Suprapubic skin (tissue), 4 donors: ENCODE measurements at regions not wholly inside any gene's neighbourhood (a gene's known extent, or its start where the extent isn't known, plus 50 kb on each side); places are given as distances from the start of the nearest gene placed in this dataset.

ENCODE experiments used
- DNase-seq, 2 donors: peaks; one replicate each; pipeline ENCODE4 v3.0.0-alpha.2; 2019; ENCODE audit warnings: low spot score in 2 of 2
- H3K27ac ChIP-seq: fragments of 200-600 bp; sonication (generic); one replicate; pipeline ENCODE4 v1.5.1; 2019
- H3K27me3 ChIP-seq: fragments of 200-600 bp; sonication (generic); one replicate; pipeline ENCODE4 v1.5.1; 2019
- H3K36me3 ChIP-seq: fragments of 200-600 bp; sonication (generic); one replicate; pipeline ENCODE4 v1.5.1; 2019
- H3K4me1 ChIP-seq: fragments of 200-600 bp; sonication (generic); one replicate; pipeline ENCODE4 v1.5.1; 2019
- H3K4me3 ChIP-seq: fragments of 200-600 bp; sonication (generic); one replicate; pipeline ENCODE4 v1.5.1; 2019; ENCODE audit warnings: mild to moderate bottlenecking
- H3K9me3 ChIP-seq: fragments of 200-600 bp; sonication (generic); one replicate; pipeline ENCODE4 v1.5.1; 2019
- CTCF ChIP-seq, 2 donors: fragments of 200-600 bp in 1 of 2; fragments of 450-650 bp in 1 of 2; sonication (generic) in 1 of 2; IDR thresholded peaks; one replicate each; pipeline ENCODE4 v1.5.1; 2016 to 2019; ENCODE audit warnings: antibody characterized with exemption in 2 of 2, mild to moderate bottlenecking in 1 of 2, moderate library complexity in 1 of 2
- EP300 ChIP-seq: sonication (generic); formaldehyde crosslinking; IDR thresholded peaks from one replicate; pipeline ENCODE4 v1.6.1; 2017; ENCODE audit warnings: antibody characterized with exemption
- POLR2A ChIP-seq, 2 donors: fragments of 450-650 bp; IDR thresholded peaks; one replicate each; pipeline ENCODE4 v1.6.1; 2017; ENCODE audit warnings: antibody characterized with exemption in 2 of 2, mild to moderate bottlenecking in 2 of 2, moderate library complexity in 2 of 2
- POLR2AphosphoS5 ChIP-seq, 3 donors: sonication (generic); formaldehyde crosslinking; IDR thresholded peaks; one replicate each; pipeline ENCODE4 v1.6.1; 2017; ENCODE audit warnings: antibody characterized with exemption in 3 of 3
- WGBS: methylation state at CpG from one replicate; pipeline ENCODE4 v1.1.5; 2018; 5-methylcytosine and 5-hydroxymethylcytosine counted together

- TF ChIP-seq CTCF (IDR thresholded peaks at IDR 0.05): no peak
- no peak for TF ChIP-seq POLR2AphosphoS5 (IDR thresholded peaks at IDR 0.05)
- no peak for TF ChIP-seq POLR2A (IDR thresholded peaks at IDR 0.05)
- no peak for TF ChIP-seq EP300
- no peaks in the 10 kb centered on the region for H3K9me3 ChIP-seq
- no peak for DNase-seq
- no peak overlapping the region for H3K4me3 ChIP-seq
- no peaks in the 10 kb centered on the region for H3K27me3 ChIP-seq
- H3K27ac ChIP-seq: no peak overlapping the region
- peaks cover 27% of the 10 kb centered on the region for H3K4me1 ChIP-seq
- 53% methylated on average over 1 of the region's 1 CpG for WGBS
- H3K36me3 ChIP-seq: no peaks in the 10 kb centered on the region
These were observed 277.9 kb upstream of the E2F7 start for GRCh38 chr12:77343291-77343690.

- no peak overlapping the region for H3K4me3 ChIP-seq
- 43% methylated on average over 2 of the region's 2 CpGs for WGBS
- TF ChIP-seq POLR2AphosphoS5 (IDR thresholded peaks at IDR 0.05) (no peak), POLR2A (IDR thresholded peaks at IDR 0.05) (no peak), EP300 (no peak), CTCF (IDR thresholded peaks at IDR 0.05) (no peak)
- H3K27ac ChIP-seq: no peak overlapping the region
- H3K9me3 ChIP-seq: no peaks in the 10 kb centered on the region
- no peaks in the 10 kb centered on the region for H3K36me3 ChIP-seq
- no peak for DNase-seq
- H3K4me1 ChIP-seq: peaks cover 24% of the 10 kb centered on the region
- H3K27me3 ChIP-seq: no peaks in the 10 kb centered on the region
These were observed 276.9 kb upstream of the E2F7 start for GRCh38 chr12:77342253-77342652.

GRCh38 chr12:77339610-77340009, 274.2 kb upstream of the E2F7 start:
- no peaks in the 10 kb centered on the region for H3K36me3 ChIP-seq
- peaks cover 7% of the 10 kb centered on the region for H3K4me1 ChIP-seq
- H3K4me3 ChIP-seq: no peak overlapping the region
- 78% methylated on average over 1 of the region's 1 CpG for WGBS
- H3K9me3 ChIP-seq: no peaks in the 10 kb centered on the region
- TF ChIP-seq CTCF (IDR thresholded peaks at IDR 0.05) (no peak), POLR2AphosphoS5 (IDR thresholded peaks at IDR 0.05) (no peak), POLR2A (IDR thresholded peaks at IDR 0.05) (no peak), EP300 (no peak)
- no peak for DNase-seq
- H3K27me3 ChIP-seq: no peaks in the 10 kb centered on the region
- no peak overlapping the region for H3K27ac ChIP-seq

- TF ChIP-seq CTCF (IDR thresholded peaks at IDR 0.05) (no peak), EP300 (no peak), POLR2AphosphoS5 (IDR thresholded peaks at IDR 0.05) (no peak), POLR2A (IDR thresholded peaks at IDR 0.05) (no peak)
- Histone ChIP-seq H3K27ac (no peak overlapping the region), H3K4me3 (no peak overlapping the region), H3K4me1 (no peaks in the 10 kb centered on the region), H3K27me3 (no peaks in the 10 kb centered on the region), H3K36me3 (no peaks in the 10 kb centered on the region), H3K9me3 (no peaks in the 10 kb centered on the region)
- DNase-seq: no peak
- 81% methylated on average over 5 of the region's 5 CpGs for WGBS
These were observed 272.0 kb upstream of the E2F7 start for GRCh38 chr12:77337362-77337761.

- DNase-seq: no peak
- H3K9me3 ChIP-seq: no peaks in the 10 kb centered on the region
- no peaks in the 10 kb centered on the region for H3K36me3 ChIP-seq
- no peak overlapping the region for H3K27ac ChIP-seq
- H3K27me3 ChIP-seq: no peaks in the 10 kb centered on the region
- TF ChIP-seq CTCF (IDR thresholded peaks at IDR 0.05): no peak
- TF ChIP-seq EP300: no peak
- TF ChIP-seq POLR2AphosphoS5 (IDR thresholded peaks at IDR 0.05): no peak
- no peak for TF ChIP-seq POLR2A (IDR thresholded peaks at IDR 0.05)
- H3K4me3 ChIP-seq: no peak overlapping the region
- no peaks in the 10 kb centered on the region for H3K4me1 ChIP-seq
- 92% methylated on average over 2 of the region's 2 CpGs for whole genome bisulfite sequencing
These were observed 269.4 kb upstream of the E2F7 start for GRCh38 chr12:77334806-77335205.
